A673 (cell line): ENCODE measurements at regions not wholly inside any gene's neighbourhood (a gene's known extent, or its start where the extent isn't known, plus 50 kb on each side); places are given as distances from the start of the nearest gene placed in this dataset.

Source experiments
- CTCF ChIP-seq: fragments of 300-800, 200-600 bp; sonication (generic); conservative IDR thresholded peaks from 2 replicates; pipeline ENCODE4 v1.5.1; 2017; ENCODE audit warnings: low read depth, mild to moderate bottlenecking, antibody characterized with exemption, low read length, moderate library complexity, mixed read lengths
- EZH2 ChIP-seq: fragments of 200-600 bp; sonication (generic); IDR thresholded peaks from 2 replicates; pipeline ENCODE4 v1.6.1; 2017; ENCODE audit warnings: borderline replicate concordance, low read depth, mild to moderate bottlenecking, mixed read lengths, antibody characterized with exemption, low read length; ENCODE audit not compliant: poor library complexity, severe bottlenecking

- TF ChIP-seq CTCF (no peak), EZH2 (no peak)
Observed at GRCh38 chrX:9357518-9358114, 107.2 kb upstream of the TBL1X start.
